GM21381 (cell line): ENCODE measurements at regions not wholly inside any gene's neighbourhood (a gene's known extent, or its start where the extent isn't known, plus 50 kb on each side); places are given as distances from the start of the nearest gene placed in this dataset.
A peak's percentile ranks its signal among the peaks of the same experiment; 100 is the strongest.

Experiments used
- ATAC-seq: cut with Tn5 transposase; IDR thresholded peaks from one replicate; pipeline ENCODE4 v1.9.1; 2021; ENCODE audit warnings: mild to moderate bottlenecking, moderate library complexity; ENCODE audit not compliant: unreplicated experiment

DNA sequence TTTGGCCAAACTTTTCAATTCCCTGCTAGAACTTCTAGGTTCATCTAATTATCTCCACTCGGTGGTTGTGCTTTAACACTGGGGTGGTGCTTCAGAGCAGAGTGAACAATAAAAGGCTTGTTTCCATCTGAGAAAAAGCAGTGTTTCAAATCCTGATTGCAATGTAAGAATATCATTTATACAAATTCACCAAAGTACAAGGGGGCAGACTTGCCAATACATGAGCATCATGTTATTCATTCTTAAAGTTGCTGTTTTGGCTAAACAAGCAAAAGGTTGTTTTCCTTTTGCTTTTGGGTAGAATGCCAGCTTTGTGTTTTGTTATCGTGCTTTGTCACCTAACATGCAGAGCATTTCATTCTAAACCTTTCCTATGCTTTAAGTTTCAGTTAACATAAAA lies 78.5 kb upstream of the UBAC2 start:
- no peak for ATAC-seq

DNA sequence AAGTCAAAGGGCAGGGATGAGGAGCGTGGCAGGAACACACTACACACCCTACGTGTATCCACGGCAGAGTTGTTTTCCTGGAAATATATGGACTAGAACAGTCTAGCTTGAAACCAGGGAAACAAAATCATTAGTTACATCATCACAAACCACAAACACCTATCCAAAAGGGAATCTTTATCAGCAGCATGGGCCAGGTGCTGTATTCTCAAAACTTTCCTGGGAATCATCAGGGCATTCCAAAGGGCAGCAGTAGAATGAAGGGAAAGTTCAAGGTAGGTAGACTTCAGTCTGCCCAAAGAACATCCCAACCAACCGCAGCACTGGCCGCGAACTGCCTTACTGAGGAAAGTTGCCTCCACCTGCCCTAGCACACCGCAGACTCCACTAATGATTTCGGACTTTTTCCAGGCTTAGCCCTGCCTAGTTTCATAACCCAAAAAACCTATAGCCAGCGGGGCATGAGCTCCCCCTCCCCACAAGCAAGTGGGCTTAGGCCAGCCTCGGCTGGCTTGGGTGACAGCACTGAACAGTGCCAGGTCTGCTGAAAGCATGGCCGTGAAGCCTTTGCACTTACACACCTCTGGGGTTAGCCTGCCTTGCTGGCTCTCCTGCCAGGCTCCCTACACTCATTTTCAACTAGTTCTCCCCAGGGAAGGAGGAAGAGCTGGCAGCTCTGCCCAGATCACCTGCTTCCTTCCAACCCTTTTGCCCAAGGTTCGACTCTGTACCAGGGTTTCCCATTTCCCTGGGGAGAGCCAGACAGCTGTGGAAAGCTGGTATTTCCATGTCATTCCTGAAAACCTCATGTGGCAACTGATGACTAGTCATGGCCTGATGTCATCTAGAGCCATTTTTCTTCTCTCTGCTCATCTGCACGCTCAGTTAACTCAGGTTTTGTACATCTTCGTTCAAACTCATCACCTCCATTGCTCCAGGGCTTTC lies 77.3 kb upstream of the UBAC2 start:
- ATAC-seq, result no peak

DNA sequence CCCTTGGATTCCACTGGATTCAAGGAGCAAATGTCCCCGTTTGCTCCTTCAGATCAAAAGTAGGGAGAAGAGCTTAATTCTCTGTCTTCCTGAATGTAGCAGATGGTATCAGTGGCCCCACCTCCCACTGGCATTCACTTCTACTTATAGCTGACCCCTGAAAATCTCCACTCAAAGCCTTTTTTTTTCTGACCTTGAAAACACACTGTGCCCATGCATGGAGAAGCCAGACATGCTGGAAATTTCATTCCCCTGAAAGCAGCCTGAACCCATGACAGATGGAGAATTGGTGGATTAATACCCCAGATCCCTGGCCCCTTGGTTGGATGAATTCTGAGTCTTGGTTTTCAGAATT lies 76.6 kb upstream of the UBAC2 start:
- ATAC-seq, result no peak

DNA sequence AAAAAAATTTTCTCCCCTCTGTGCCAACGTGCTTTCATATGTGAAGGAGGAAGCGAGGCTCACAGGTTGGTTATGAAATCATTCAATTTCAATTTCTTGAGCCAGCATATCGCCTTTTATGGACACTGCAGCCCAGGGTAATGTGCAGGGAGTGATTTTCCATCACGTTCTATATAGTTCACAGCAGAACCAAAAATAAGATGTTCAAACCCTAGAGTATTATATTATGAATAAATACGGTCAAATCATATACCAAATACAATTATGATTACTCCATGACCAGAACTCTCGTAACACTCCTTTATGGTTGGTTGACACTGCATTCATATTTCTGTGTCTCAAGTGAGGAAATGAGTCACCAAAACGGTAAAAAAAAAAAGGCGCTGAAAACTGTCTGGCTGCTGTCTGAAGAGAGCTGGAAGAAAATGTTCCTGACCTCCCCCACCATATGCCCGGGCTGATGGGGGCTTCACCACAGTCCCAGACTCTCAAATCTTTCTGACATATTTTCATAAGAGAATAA lies 75.8 kb upstream of the UBAC2 start:
- ATAC-seq, result peak; percentile 69

GRCh38 chr13:99125326-99125915 lies 75.2 kb upstream of the UBAC2 start:
- ATAC-seq, result no peak

DNA sequence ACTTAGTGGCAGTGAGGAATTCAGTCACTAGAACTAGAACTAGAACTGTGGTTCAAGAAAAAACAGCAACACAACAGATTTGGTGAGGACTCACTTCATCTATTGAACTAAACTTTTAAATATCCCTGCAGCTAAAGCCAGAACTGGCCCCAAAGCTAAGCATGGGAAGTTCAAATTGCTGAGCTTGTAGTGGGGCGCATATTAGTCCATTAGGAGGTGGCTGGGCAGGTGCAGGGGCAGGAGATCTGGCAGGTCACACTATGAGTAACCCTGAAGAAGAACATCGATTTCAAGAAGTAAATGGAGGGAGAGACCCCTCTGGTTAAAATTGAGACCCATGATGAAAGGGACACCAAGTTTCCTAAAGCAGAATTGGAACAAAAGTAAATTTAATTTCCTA lies 73.8 kb upstream of the UBAC2 start:
- no peak for ATAC-seq

- ATAC-seq, result no peak
These were observed 71.6 kb upstream of the UBAC2 start for GRCh38 chr13:99129050-99129449.

DNA sequence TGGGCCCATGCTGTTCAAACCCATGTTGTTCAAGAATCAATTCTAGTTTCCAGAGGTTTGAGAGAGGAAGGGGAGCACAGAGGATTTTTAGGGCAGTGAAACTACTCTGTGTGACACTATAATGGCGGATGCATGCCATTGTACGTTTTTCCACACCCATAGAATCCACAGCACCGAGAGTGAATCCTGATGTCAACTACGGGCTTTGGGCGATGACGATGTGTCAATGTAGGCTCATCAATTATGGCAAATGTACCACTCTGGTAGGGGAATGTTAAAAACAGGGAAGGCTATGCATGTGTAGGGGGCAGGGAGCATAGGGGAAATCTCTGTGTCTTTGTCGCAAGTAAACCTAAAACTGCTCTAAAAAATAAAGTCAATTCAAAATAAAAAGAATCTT lies 70.7 kb upstream of the UBAC2 start:
- ATAC-seq, result no peak

- ATAC-seq, result no peak
These were observed 69.2 kb upstream of the UBAC2 start for GRCh38 chr13:99131410-99131809.

DNA sequence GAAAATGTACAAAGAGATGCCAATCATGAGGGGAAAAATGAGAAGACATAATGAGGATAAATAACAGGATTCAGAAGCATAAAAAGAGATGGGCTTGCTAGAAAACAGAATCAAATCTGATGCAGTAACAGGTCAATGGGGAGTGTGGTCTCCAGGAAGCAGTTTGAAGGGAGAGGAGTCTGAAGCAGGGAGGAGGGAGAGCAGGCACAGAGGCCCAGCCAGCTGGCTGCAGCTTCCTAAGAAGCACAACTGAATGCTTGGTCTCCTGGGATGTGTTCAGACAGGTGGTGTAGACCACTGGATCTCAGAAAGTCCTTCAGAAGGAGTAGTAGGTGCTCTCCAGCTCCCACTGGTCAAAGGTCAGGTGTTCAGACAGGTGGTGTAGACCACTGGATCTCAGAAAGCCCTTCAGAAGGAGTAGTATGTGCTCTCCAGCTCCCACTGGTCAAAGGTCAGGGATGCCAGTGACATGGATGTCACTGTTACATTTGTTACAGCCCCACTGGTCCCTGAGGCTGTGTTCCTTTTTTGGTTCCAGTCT lies 68.3 kb upstream of the UBAC2 start:
- no peak for ATAC-seq

- ATAC-seq, result no peak
These were observed 67.4 kb upstream of the UBAC2 start for GRCh38 chr13:99133230-99133629.

DNA sequence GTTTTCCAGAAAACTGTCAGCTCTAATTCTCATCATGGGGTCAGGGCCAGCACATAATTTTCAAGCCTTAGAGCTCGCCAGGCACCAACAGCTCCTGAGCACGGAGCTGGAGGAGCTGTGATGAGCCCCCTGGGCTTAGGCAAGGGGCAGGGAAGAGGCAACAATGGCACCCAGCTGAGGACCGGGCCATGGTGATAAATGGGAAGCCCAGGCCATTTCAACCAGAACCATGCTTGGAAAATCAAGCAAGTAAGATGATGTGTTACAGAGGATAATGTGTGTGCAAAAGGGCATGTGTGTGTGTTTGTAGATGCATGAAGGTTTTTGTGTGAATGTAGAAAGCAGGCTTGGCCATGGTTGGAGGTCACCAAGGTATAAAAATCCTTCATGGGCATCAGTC lies 66.8 kb upstream of the UBAC2 start:
- ATAC-seq, result no peak

- no peak for ATAC-seq
These were observed 65.1 kb upstream of the UBAC2 start for GRCh38 chr13:99135591-99135990.

DNA sequence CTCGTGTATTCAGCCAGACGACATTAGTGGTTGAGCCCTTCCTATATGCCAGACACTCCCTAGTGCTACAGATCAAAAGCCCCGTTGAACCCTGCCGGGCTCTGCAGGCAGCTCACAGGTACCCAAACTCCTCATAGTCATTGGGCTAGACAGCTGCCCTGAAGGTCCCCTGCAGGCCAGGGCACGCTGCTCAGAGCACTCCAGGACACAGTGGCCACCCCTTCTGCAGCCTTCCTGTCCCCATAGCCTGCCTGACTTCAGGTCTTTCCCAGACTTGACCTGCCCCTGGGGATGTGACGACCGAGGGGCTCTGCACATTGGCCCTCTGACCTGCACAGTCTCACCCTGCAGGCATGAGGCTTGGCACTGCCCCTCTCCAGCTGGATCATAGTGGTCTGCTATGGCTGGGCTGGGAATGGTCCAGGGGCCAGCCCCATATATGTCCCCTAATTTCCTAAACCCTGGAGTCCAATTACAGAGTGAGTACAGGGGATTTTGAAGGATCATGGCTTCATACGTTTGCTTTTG lies 64.2 kb upstream of the UBAC2 start:
- ATAC-seq, result no peak

- ATAC-seq, result no peak
These were observed 59.8 kb upstream of the UBAC2 start for GRCh38 chr13:99140831-99141230.

DNA sequence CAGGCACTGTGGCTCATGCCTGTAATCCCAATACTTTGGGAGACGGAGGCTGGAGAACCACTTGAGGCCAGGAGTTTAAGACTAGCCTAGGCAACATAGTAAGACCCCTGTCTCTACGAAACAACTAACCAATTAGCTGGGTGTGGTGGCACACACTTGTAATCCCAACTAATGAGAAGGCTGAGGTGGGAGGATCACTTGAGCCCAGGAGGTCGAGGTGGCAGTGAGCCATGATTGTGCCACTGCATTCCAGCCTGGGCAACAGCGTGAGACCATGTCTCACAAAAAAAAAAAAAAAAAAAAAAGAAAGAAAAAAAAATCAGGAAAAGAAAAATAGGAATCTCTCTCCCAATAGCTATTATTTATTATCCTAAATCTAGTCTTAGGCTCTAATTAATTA lies 56.8 kb upstream of the UBAC2 start:
- no peak for ATAC-seq

- ATAC-seq, result peak; percentile 84
These were observed 56.3 kb upstream of the UBAC2 start for GRCh38 chr13:99144306-99144705.

- ATAC-seq, result no peak
These were observed 55.2 kb upstream of the UBAC2 start for GRCh38 chr13:99145461-99145860.

DNA sequence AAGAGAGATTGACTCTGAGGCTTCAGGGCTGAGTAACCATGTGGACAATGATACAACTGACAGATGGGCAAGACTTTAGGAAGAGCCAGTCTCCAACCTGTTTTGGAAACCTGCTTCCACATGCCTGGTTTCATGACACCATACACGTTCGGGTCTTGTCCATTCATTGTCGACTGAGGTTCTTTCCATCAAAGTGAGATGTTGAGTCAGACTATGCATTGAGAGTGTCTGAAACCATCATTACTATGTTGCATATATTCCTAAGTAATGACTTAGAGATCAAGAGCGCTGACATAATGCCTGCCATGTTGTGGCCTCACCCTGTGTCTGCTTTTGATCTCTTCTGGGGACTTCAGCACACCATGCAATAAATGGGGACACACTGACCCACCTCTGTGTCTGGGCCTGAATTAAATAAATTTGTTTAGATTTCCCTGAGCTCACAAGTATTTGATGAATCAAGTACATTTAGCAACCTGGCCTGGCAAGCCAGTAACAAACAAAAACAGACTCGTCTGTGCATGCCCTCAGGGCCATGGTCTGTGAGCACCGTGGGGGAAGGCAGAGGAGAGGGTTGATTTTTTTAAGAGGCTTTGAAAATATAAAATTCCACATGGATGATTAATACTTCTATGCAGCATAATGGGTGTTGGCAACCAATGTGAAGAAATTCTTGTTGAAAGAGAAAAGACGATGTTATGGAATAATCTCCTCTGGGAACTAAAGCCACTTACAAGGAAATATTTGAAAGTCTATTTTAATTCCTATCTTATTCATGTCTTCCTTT lies 49.9 kb upstream of the UBAC2 start:
- no peak for ATAC-seq
